ENCODE measurements at regions not wholly inside any gene's neighbourhood (a gene's known extent, or its start where the extent isn't known, plus 50 kb on each side); places are given as distances from the start of the nearest gene placed in this dataset.

DNA sequence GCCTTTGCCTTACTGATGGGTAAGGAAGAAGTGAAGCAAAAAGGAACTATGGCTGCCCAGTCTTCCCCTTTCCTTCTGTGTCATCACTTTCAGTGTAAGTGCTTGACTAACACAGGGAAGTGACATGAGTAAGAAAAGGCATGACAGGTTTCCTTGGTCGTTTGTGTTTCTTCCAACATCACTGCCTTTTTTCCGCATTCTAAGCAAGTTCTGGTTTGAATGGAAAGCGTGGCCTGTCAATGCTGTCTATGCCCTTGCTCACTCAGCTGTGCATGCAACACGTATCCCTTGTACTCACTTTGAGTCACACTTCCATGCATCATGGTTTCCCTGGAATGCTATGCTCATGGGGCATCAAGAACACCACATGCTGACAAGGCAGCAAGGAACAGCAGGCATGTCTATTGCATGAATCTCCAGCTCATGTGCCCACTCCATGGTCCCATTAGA is 111.8 kb downstream of the OAT start:
- Histone ChIP-seq H3K4me1 (ENCODE audit: control insufficient read depth in 1 of 2, extremely low read depth in 1 of 2, insufficient read depth in 2 of 2, low read length in 2 of 2) (no peaks in the 10 kb centered on the region), H3K36me3 (ENCODE audit: control insufficient read depth in 2 of 2, extremely low read depth in 1 of 2, insufficient read depth in 1 of 2, low read length in 1 of 2) (no peaks in the 10 kb centered on the region), H3K27ac (ENCODE audit: low read length) (no peak overlapping the region), H3K27me3 (replicated peaks in 1 of 2; ENCODE audit: control insufficient read depth in 2 of 2, extremely low read depth in 1 of 2, insufficient read depth in 2 of 2, low read length in 1 of 2) (peaks cover 0 to 21% of the 10 kb centered on the region in 2 experiments), H3K9me3 (no peaks in the 10 kb centered on the region), H3K4me3 (ENCODE audit: control insufficient read depth in 1 of 2, extremely low read depth in 1 of 2, low read length in 1 of 2) (no peak overlapping the region)
- H3K27me3 Mint-ChIP-seq = peaks cover 0 to 2% of the 10 kb centered on the region in 2 donors
- H3K4me3 Mint-ChIP-seq = no peak overlapping the region
- H3K9me3 Mint-ChIP-seq = no peaks in the 10 kb centered on the region
- DNase-seq = no peak
- no peaks in the 10 kb centered on the region for H3K4me1 Mint-ChIP-seq
- WGBS (ENCODE audit: insufficient coverage) = 51% methylated on average over 4 of the region's 4 CpGs
- ATAC-seq (replicated peaks in 1 of 4) = no peak
- POLR2A ChIA-PET = no interaction called here
- no peaks in the 10 kb centered on the region for H3K36me3 Mint-ChIP-seq
- CTCF ChIA-PET = no interaction called here
- H3K27ac Mint-ChIP-seq = no peak overlapping the region

DNA sequence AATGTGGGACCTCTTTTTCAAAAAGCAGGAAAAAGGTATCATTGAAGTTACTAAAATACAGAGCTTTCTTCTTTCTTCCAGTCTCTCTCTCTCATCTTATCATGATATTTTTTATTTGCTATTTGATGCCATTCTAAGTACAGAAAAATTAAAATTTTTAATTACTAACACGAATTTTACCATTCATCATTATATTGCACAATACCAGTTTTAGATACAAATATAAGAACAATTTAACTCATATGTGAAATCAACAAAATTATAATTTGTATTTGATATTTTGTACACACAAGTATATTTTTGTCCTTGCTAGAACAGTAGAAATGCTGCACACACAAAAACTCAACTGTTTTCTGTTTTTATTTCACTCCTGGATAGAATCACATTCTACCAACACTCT is 112.2 kb downstream of the OAT start:
- DNase-seq (no peak), ATAC-seq (replicated peaks in 1 of 4) (no peak)
- H3K36me3 ChIP-seq (ENCODE audit: control insufficient read depth in 2 of 2, extremely low read depth in 1 of 2, insufficient read depth in 1 of 2, low read length in 1 of 2) = no peaks in the 10 kb centered on the region
- no peak overlapping the region for H3K4me3 Mint-ChIP-seq
- H3K9me3 ChIP-seq = no peaks in the 10 kb centered on the region
- H3K27ac ChIP-seq (ENCODE audit: low read length) = no peak overlapping the region
- H3K4me1 Mint-ChIP-seq = no peaks in the 10 kb centered on the region
- H3K27me3 ChIP-seq (replicated peaks in 1 of 2; ENCODE audit: control insufficient read depth in 2 of 2, extremely low read depth in 1 of 2, insufficient read depth in 2 of 2, low read length in 1 of 2) = peaks cover 0 to 23% of the 10 kb centered on the region in 2 experiments
- H3K36me3 Mint-ChIP-seq = no peaks in the 10 kb centered on the region
- H3K9me3 Mint-ChIP-seq = no peaks in the 10 kb centered on the region
- H3K4me1 ChIP-seq (ENCODE audit: control insufficient read depth in 1 of 2, extremely low read depth in 1 of 2, insufficient read depth in 2 of 2, low read length in 2 of 2) = no peaks in the 10 kb centered on the region
- WGBS (ENCODE audit: insufficient coverage) = no CpG with 5 or more reads among the region's 1 CpG
- H3K27ac Mint-ChIP-seq = no peak overlapping the region
- CTCF ChIA-PET = no interaction called here
- peaks cover 0 to 3% of the 10 kb centered on the region in 2 donors for H3K27me3 Mint-ChIP-seq
- POLR2A ChIA-PET = no interaction called here
- H3K4me3 ChIP-seq (ENCODE audit: control insufficient read depth in 1 of 2, extremely low read depth in 1 of 2, low read length in 1 of 2) = no peak overlapping the region

DNA sequence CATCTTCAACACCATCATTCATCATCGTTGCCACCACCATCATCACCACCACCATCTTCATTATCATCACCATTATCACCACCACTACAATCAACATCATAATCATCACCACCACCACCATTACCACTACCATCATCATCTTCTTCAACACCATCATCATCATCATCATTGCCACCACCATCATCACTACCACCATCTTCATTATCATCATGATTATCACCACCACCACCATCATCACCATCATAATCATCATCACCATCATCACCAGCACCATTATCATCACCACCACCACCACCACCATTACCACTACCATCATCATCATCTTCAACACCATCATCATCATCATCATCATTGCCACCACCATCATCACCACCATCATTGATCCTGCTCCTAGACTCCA is 112.7 kb downstream of the OAT start:
- Mint-ChIP-seq H3K4me1 (no peaks in the 10 kb centered on the region), H3K27ac (no peak overlapping the region), H3K36me3 (no peaks in the 10 kb centered on the region), H3K9me3 (peaks cover 0 to 2% (median 0%) of the 10 kb centered on the region in 3 donors), H3K27me3 (peaks cover under 1 to 5% of the 10 kb centered on the region in 2 donors), H3K4me3 (no peak overlapping the region)
- ChIA-PET POLR2A (no interaction called here), CTCF (no interaction called here)
- peaks cover 0 to 26% of the 10 kb centered on the region in 2 experiments for H3K27me3 ChIP-seq (replicated peaks in 1 of 2; ENCODE audit: control insufficient read depth in 2 of 2, extremely low read depth in 1 of 2, insufficient read depth in 2 of 2, low read length in 1 of 2)
- H3K4me1 ChIP-seq (ENCODE audit: control insufficient read depth in 1 of 2, extremely low read depth in 1 of 2, insufficient read depth in 2 of 2, low read length in 2 of 2) = no peaks in the 10 kb centered on the region
- WGBS (ENCODE audit: insufficient coverage) = 77% methylated on average over 1 of the region's 1 CpG
- no peaks in the 10 kb centered on the region for H3K36me3 ChIP-seq (ENCODE audit: control insufficient read depth in 2 of 2, extremely low read depth in 1 of 2, insufficient read depth in 1 of 2, low read length in 1 of 2)
- H3K27ac ChIP-seq (ENCODE audit: low read length) = no peak overlapping the region
- no peaks in the 10 kb centered on the region for H3K9me3 ChIP-seq
- ATAC-seq (replicated peaks in 1 of 4) (no peak), DNase-seq (no peak)
- no peak overlapping the region for H3K4me3 ChIP-seq (ENCODE audit: control insufficient read depth in 1 of 2, extremely low read depth in 1 of 2, low read length in 1 of 2)

DNA sequence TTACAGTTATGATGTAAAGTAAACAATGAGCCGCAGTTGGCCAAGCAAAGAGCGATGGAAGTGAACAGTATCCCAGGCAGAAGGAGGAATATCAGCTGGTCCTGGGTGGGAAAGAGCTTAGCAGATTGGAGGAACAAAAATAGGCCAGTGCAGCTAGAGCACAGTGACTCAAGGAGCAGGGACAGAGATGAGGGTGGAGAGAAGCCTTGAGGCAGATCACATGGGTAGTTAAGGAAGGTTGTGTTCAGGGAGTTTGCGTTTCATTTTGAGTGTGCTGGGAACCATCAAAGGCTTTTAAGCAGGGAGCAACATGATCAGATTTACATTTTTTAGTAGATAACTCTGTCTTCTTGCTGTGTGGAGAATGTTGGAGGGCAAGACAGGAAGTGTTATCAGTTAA is 113.6 kb downstream of the OAT start:
- Histone ChIP-seq H3K27ac (ENCODE audit: low read length) (no peak overlapping the region), H3K27me3 (replicated peaks in 1 of 2; ENCODE audit: control insufficient read depth in 2 of 2, extremely low read depth in 1 of 2, insufficient read depth in 2 of 2, low read length in 1 of 2) (peaks cover 0 to 30% of the 10 kb centered on the region in 2 experiments), H3K4me1 (ENCODE audit: control insufficient read depth in 1 of 2, extremely low read depth in 1 of 2, insufficient read depth in 2 of 2, low read length in 2 of 2) (no peaks in the 10 kb centered on the region), H3K4me3 (ENCODE audit: control insufficient read depth in 1 of 2, extremely low read depth in 1 of 2, low read length in 1 of 2) (no peak overlapping the region), H3K36me3 (ENCODE audit: control insufficient read depth in 2 of 2, extremely low read depth in 1 of 2, insufficient read depth in 1 of 2, low read length in 1 of 2) (no peaks in the 10 kb centered on the region), H3K9me3 (no peaks in the 10 kb centered on the region)
- ChIA-PET POLR2A (no interaction called here), CTCF (no interaction called here)
- Mint-ChIP-seq H3K27ac (no peak overlapping the region), H3K4me3 (no peak overlapping the region), H3K4me1 (no peaks in the 10 kb centered on the region), H3K36me3 (no peaks in the 10 kb centered on the region), H3K27me3 (peaks cover 6% of the 10 kb centered on the region in 2 donors), H3K9me3 (peaks cover 0 to 10% (median 6%) of the 10 kb centered on the region in 3 donors)
- ATAC-seq (replicated peaks in 1 of 4) = no peak
- 93% methylated on average over 3 of the region's 3 CpGs for WGBS (ENCODE audit: insufficient coverage)
- no peak for DNase-seq

DNA sequence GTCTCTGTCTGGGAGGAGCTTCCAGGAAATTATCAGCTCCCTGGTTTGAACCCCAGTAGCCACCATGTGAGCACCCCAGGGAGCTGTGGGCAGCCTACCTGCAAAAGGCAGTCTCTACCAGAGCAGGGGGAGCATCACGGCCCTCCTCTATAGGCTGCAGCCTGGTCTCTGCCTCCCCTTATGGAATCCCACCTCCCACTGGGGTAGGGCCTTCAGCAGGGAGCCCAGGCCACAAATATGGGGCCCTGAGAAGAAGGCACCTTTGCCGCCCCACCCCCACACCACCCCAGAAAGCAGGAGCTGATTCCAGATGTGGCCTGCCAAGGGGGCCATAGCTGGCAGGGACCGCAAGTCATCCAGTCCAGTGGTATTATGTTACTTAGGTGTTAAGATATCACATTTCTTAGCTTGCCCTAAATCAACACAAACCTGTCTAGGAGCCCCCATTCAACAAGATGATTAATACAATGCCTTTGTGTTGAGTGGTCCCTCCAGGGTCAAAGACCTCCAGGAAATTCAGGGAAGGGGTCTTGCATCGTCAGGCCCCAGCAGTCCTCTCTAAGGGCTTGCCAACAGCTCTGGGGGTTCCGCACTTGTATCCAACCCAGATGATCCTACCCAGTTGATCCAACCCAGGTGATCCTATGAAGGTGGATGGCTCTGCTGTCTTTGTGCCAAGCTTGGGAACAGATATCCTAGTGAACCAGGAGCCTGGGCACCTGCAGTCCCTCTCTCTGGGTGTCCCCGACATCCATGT is 114.9 kb downstream of the OAT start:
- no peak overlapping the region for H3K4me3 ChIP-seq (ENCODE audit: control insufficient read depth in 1 of 2, extremely low read depth in 1 of 2, low read length in 1 of 2)
- ChIA-PET POLR2A (no interaction called here), CTCF (no interaction called here)
- H3K4me1 ChIP-seq (ENCODE audit: control insufficient read depth in 1 of 2, extremely low read depth in 1 of 2, insufficient read depth in 2 of 2, low read length in 2 of 2) = no peaks in the 10 kb centered on the region
- Mint-ChIP-seq H3K9me3 (peaks cover 0 to 11% (median 6%) of the 10 kb centered on the region in 3 donors), H3K27ac (no peak overlapping the region), H3K4me3 (no peak overlapping the region), H3K27me3 (peaks cover 6% of the 10 kb centered on the region in 2 donors), H3K36me3 (no peaks in the 10 kb centered on the region), H3K4me1 (no peaks in the 10 kb centered on the region)
- no peak overlapping the region for H3K27ac ChIP-seq (ENCODE audit: low read length)
- H3K27me3 ChIP-seq (replicated peaks in 1 of 2; ENCODE audit: control insufficient read depth in 2 of 2, extremely low read depth in 1 of 2, insufficient read depth in 2 of 2, low read length in 1 of 2) = peaks cover 0 to 32% of the 10 kb centered on the region in 2 experiments
- no peaks in the 10 kb centered on the region for H3K9me3 ChIP-seq
- DNase-seq = no peak
- H3K36me3 ChIP-seq (ENCODE audit: control insufficient read depth in 2 of 2, extremely low read depth in 1 of 2, insufficient read depth in 1 of 2, low read length in 1 of 2) = no peaks in the 10 kb centered on the region
- WGBS (ENCODE audit: insufficient coverage) = 57% methylated on average over 1 of the region's 6 CpGs
- no peak for ATAC-seq (replicated peaks in 1 of 4)

DNA sequence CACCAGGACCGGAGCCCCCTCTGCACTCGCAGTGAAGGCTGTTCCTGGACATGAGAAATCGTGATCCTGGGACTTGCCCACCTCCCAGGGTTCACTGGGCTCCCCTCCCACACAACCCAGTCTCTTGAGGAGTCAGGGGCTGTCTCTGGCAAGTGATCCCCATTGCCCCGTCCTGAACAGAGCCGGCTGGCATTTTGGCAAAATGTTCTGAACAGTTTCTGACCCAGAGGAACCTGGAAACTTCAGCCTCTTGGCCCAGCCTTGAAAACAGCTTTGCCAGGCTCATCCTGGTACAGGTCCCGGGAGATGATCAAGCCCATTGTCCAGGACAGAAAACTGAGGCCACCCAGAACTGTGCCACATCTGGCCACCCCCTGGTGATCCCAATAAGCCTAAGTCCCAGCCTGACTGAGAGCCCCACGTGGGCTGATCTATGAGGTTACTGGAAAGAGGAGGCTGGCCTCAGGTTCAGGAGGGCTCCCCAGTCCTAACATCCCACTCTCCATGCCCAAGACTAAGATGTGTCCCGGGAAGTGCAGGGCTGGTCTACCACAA is 115.7 kb downstream of the OAT start:
- POLR2A ChIA-PET = no interaction called here
- Mint-ChIP-seq H3K9me3 (peaks cover 0 to 11% (median 6%) of the 10 kb centered on the region in 3 donors), H3K27me3 (peaks cover 6% of the 10 kb centered on the region in 2 donors), H3K36me3 (no peaks in the 10 kb centered on the region), H3K4me1 (no peaks in the 10 kb centered on the region), H3K4me3 (no peak overlapping the region), H3K27ac (no peak overlapping the region)
- 72% methylated on average over 6 of the region's 8 CpGs for WGBS (ENCODE audit: insufficient coverage)
- ATAC-seq (replicated peaks in 1 of 4) (no peak), DNase-seq (no peak)
- no peak overlapping the region for H3K4me3 ChIP-seq (ENCODE audit: control insufficient read depth in 1 of 2, extremely low read depth in 1 of 2, low read length in 1 of 2)
- no peaks in the 10 kb centered on the region for H3K9me3 ChIP-seq
- no peak overlapping the region for H3K27ac ChIP-seq (ENCODE audit: low read length)
- H3K4me1 ChIP-seq (ENCODE audit: control insufficient read depth in 1 of 2, extremely low read depth in 1 of 2, insufficient read depth in 2 of 2, low read length in 2 of 2) = no peaks in the 10 kb centered on the region
- CTCF ChIA-PET = no interaction called here
- no peaks in the 10 kb centered on the region for H3K36me3 ChIP-seq (ENCODE audit: control insufficient read depth in 2 of 2, extremely low read depth in 1 of 2, insufficient read depth in 1 of 2, low read length in 1 of 2)
- peaks cover 0 to 27% of the 10 kb centered on the region in 2 experiments for H3K27me3 ChIP-seq (replicated peaks in 1 of 2; ENCODE audit: control insufficient read depth in 2 of 2, extremely low read depth in 1 of 2, insufficient read depth in 2 of 2, low read length in 1 of 2)

Measured in T-cell (primary cell).